Thymus (tissue), 11 donors: ENCODE measurements at regions not wholly inside any gene's neighbourhood (a gene's known extent, or its start where the extent isn't known, plus 50 kb on each side); places are given as distances from the start of the nearest gene placed in this dataset.

Experiments used
- DNase-seq, 9 donors: peaks; one replicate each; pipeline ENCODE4 v3.0.0-alpha.2; 2013; ENCODE audit warnings: low spot score in 9 of 9, low read depth in 6 of 9, missing footprints in 1 of 9
- H3K27ac ChIP-seq, 2 donors: one replicate each; pipeline ENCODE4 v1.5.1; 2013; ENCODE audit warnings: control low read depth in 1 of 2, low read depth in 1 of 2, low read length in 1 of 2, mild to moderate bottlenecking in 1 of 2, moderate library complexity in 1 of 2
- H3K27me3 ChIP-seq, 2 donors: one replicate each; pipeline ENCODE4 v1.5.1; 2013; ENCODE audit warnings: low read length in 1 of 2; ENCODE audit not compliant: control insufficient read depth in 2 of 2, insufficient read depth in 1 of 2
- H3K36me3 ChIP-seq, 2 donors: one replicate each; pipeline ENCODE4 v1.5.1; 2013; ENCODE audit warnings: low read length in 1 of 2, mild to moderate bottlenecking in 1 of 2, moderate library complexity in 1 of 2; ENCODE audit not compliant: control insufficient read depth in 2 of 2, insufficient read depth in 2 of 2
- H3K4me1 ChIP-seq, 2 donors: one replicate each; pipeline ENCODE4 v1.5.1; 2013; ENCODE audit warnings: low read length in 2 of 2; ENCODE audit not compliant: control insufficient read depth in 2 of 2, insufficient read depth in 2 of 2
- H3K4me3 ChIP-seq, 2 donors: one replicate each; pipeline ENCODE4 v1.5.1; 2013; ENCODE audit warnings: low read length in 2 of 2, control low read depth in 1 of 2, mild to moderate bottlenecking in 1 of 2
- H3K9me3 ChIP-seq, 2 donors: one replicate each; pipeline ENCODE4 v1.5.1; 2013; ENCODE audit warnings: low read length in 1 of 2, mild to moderate bottlenecking in 1 of 2; ENCODE audit not compliant: control insufficient read depth in 2 of 2, insufficient read depth in 1 of 2
- WGBS: extraction: QIAGEN DNeasy Blood & Tissue Kit; methylation state at CpG from one replicate; pipeline ENCODE4 v1.1.7; 2013; 5-methylcytosine and 5-hydroxymethylcytosine counted together
- donor health status: healthy.

DNA sequence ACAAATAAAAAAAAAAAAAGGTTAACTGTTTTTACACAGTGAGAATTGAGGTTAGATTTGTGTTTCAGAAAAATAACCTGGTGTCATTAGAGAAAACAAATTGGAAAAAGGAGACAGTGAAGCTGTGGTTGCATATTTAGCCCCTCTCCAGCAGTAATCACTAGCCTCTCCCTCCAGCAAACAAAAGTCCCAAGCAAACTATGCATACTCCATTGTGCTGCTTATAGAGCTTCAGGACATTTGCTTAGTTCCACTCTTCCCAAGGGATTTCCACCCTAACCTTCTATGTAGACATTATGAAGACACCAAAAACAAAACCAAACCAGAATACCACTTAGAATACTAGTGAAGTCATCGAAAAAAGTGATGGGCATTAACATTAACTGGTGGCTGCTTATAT lies 534.2 kb upstream of the CDH2 start:
- H3K36me3 ChIP-seq: no peaks in the 10 kb centered on the region
- 93% methylated on average over 1 of the region's 1 CpG for WGBS
- no peak overlapping the region for H3K27ac ChIP-seq
- no peaks in the 10 kb centered on the region for H3K27me3 ChIP-seq
- DNase-seq: no peak
- H3K9me3 ChIP-seq: no peaks in the 10 kb centered on the region
- H3K4me3 ChIP-seq: no peak overlapping the region
- no peaks in the 10 kb centered on the region for H3K4me1 ChIP-seq

DNA sequence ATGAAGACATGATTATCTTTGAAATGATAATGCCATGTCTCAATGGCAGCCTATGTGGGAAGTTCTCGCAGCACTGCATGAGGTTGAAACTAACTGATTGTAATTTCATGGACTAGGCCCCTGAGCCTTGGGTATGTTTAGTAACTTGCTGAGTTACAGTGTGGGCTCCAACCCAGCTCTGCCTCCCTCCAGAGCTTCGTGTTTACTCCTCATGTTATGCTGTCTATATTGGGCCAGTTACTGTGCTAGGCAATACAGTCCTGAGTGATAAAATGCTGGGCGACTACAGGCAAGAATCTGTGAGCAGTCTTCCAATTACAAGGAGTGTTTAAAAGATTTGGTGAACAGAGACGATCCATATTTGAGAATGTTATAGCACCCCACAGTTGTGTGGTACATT lies 530.1 kb upstream of the CDH2 start:
- H3K4me1 ChIP-seq: no peaks in the 10 kb centered on the region
- H3K4me3 ChIP-seq: no peak overlapping the region
- whole genome bisulfite sequencing: 93% methylated on average over 4 of the region's 4 CpGs
- H3K27me3 ChIP-seq: no peaks in the 10 kb centered on the region
- no peak for DNase-seq
- H3K9me3 ChIP-seq: no peaks in the 10 kb centered on the region
- H3K36me3 ChIP-seq: no peaks in the 10 kb centered on the region
- H3K27ac ChIP-seq: no peak overlapping the region

- no peaks in the 10 kb centered on the region for H3K27me3 ChIP-seq
- H3K27ac ChIP-seq: no peak overlapping the region
- WGBS: 94% methylated on average over 4 of the region's 4 CpGs
- no peaks in the 10 kb centered on the region for H3K9me3 ChIP-seq
- no peak for DNase-seq
- no peaks in the 10 kb centered on the region for H3K4me1 ChIP-seq
- no peaks in the 10 kb centered on the region for H3K36me3 ChIP-seq
- H3K4me3 ChIP-seq: no peak overlapping the region
Observed at GRCh38 chr18:28706397-28706796, 529.5 kb upstream of the CDH2 start.

- WGBS: 70% methylated on average over 1 of the region's 1 CpG
- Histone ChIP-seq H3K27ac (no peak overlapping the region), H3K4me1 (no peaks in the 10 kb centered on the region)
Observed at GRCh38 chr18:28705482-28705881, 528.6 kb upstream of the CDH2 start.

DNA sequence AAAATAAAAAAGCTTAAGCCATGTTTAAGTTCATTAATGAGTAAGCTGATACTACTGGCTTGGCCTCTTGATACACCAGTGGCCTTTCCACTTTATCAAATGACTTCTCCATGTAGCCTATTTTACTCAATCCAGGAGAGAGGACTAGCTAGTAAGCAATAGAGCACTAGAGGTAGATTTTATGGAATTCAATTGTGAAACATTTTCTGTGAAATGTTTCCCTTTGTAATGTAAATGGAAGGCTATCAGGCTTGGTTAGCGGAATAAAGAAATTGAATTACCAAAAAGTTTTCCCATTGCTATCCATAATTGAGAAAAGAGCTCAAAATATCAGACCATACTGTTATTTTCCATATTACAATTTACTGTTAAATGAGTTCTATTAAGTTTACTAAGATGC lies 515.4 kb upstream of the CDH2 start:
- no peak overlapping the region for H3K27ac ChIP-seq
- no peaks in the 10 kb centered on the region for H3K4me1 ChIP-seq
- WGBS: 99% methylated on average over 1 of the region's 1 CpG
- no peak overlapping the region for H3K4me3 ChIP-seq
- H3K27me3 ChIP-seq: no peaks in the 10 kb centered on the region
- DNase-seq: no peak
- no peaks in the 10 kb centered on the region for H3K9me3 ChIP-seq
- H3K36me3 ChIP-seq: no peaks in the 10 kb centered on the region

More at GRCh38 chr18:28705482-28705881, 528.6 kb upstream of the CDH2 start:
- Histone ChIP-seq H3K27me3 (no peaks in the 10 kb centered on the region), H3K4me3 (no peak overlapping the region), H3K36me3 (no peaks in the 10 kb centered on the region), H3K9me3 (no peaks in the 10 kb centered on the region)
- no peak for DNase-seq

GRCh38 chr18:28691496-28691840 lies 514.5 kb upstream of the CDH2 start:
- Histone ChIP-seq H3K27ac (no peak overlapping the region), H3K4me1 (no peaks in the 10 kb centered on the region), H3K4me3 (no peak overlapping the region), H3K9me3 (no peaks in the 10 kb centered on the region), H3K36me3 (no peaks in the 10 kb centered on the region), H3K27me3 (no peaks in the 10 kb centered on the region)
- 96% methylated on average over 1 of the region's 1 CpG for WGBS
- no peak for DNase-seq

DNA sequence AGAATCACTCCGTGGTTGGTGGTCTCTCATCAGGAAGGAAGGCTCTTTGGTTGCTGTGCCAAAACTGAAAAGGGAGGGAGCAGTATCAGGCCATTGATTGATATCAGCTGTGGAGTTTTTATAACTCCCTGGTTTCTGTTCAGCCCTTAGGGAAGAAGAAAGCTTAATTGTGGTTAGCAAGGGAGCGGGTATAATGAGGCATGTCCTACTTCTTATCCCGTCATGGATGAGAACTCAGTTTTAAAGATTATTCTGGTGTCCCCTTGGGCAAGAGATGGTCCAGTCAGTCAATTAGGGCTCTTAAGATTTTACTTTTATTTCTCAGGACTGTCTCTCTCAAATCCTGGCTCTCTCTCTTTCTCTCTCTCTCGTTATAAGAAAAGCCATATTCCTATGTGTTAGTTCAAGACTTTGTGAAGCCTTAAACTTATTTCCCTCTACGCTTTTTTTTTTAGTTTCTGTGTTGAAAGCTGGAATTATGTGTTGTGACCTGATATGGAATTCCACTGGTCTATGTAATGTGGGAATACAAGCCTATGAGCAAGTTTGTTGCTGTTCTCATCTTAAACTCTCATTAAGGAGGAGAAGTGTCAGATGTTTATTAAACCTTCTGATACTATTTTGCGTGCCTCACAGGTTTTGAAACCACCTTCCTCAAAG lies 514.0 kb upstream of the CDH2 start:
- Histone ChIP-seq H3K36me3 (no peaks in the 10 kb centered on the region), H3K4me1 (no peaks in the 10 kb centered on the region), H3K27ac (no peak overlapping the region), H3K4me3 (no peak overlapping the region), H3K27me3 (no peaks in the 10 kb centered on the region), H3K9me3 (no peaks in the 10 kb centered on the region)
- WGBS: 92% methylated on average over 6 of the region's 6 CpGs
- DNase-seq: no peak

DNA sequence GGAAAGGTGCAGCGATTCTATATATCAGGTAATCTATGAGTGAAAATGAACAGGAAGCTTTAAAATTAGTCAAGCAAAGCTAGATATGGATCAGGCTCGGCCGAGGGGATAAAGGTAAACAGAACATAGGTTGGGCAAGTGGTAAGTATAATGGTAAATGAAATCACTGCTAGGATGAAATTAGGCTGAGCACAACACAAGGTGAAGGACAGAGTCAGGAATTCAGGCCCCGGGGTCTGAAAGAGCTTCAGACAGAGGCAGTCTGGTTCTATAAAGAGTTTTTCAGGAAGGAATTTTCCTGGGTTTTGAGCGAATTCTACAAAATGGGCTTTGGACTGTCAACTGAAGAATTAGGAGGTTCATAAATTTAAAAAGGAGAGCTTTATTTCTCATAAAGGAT lies 513.2 kb upstream of the CDH2 start:
- WGBS: 92% methylated on average over 5 of the region's 5 CpGs
- H3K4me3 ChIP-seq: no peak overlapping the region
- DNase-seq: no peak
- H3K27me3 ChIP-seq: no peaks in the 10 kb centered on the region
- no peaks in the 10 kb centered on the region for H3K9me3 ChIP-seq
- no peak overlapping the region for H3K27ac ChIP-seq
- no peaks in the 10 kb centered on the region for H3K4me1 ChIP-seq
- H3K36me3 ChIP-seq: no peaks in the 10 kb centered on the region

- Histone ChIP-seq H3K4me3 (no peak overlapping the region), H3K27me3 (no peaks in the 10 kb centered on the region), H3K9me3 (no peaks in the 10 kb centered on the region), H3K4me1 (no peaks in the 10 kb centered on the region), H3K27ac (no peak overlapping the region), H3K36me3 (no peaks in the 10 kb centered on the region)
- no peak for DNase-seq
- 46% methylated on average over 1 of the region's 1 CpG for WGBS
Observed at GRCh38 chr18:28689588-28689987, 512.7 kb upstream of the CDH2 start.
